ENCODE measurements at regions not wholly inside any gene's neighbourhood (a gene's known extent, or its start where the extent isn't known, plus 50 kb on each side); places are given as distances from the start of the nearest gene placed in this dataset.

- no peaks in the 10 kb centered on the region for H3K9me3 Mint-ChIP-seq (ENCODE audit: unreplicated experiment)
- TF ChIP-seq CTCF (IDR thresholded peaks at IDR 0.05), result no peak
- no peaks in the 10 kb centered on the region for H3K36me3 Mint-ChIP-seq (ENCODE audit: unreplicated experiment)
- DNase-seq (ENCODE audit: extremely low spot score, unreplicated experiment), result no peak
- no peaks in the 10 kb centered on the region for H3K27me3 Mint-ChIP-seq (ENCODE audit: unreplicated experiment)
- H3K27ac Mint-ChIP-seq (ENCODE audit: unreplicated experiment), result no peak overlapping the region
- no peak overlapping the region for H3K4me3 Mint-ChIP-seq (ENCODE audit: unreplicated experiment)
- H3K4me1 Mint-ChIP-seq (ENCODE audit: unreplicated experiment), result no peaks in the 10 kb centered on the region
These were observed 640.5 kb downstream of the PLCL1 start for GRCh38 chr2:198444800-198445287.

- TF ChIP-seq CTCF (IDR thresholded peaks at IDR 0.05), result no peak
- Mint-ChIP-seq H3K36me3 (ENCODE audit: unreplicated experiment) (no peaks in the 10 kb centered on the region), H3K27me3 (ENCODE audit: unreplicated experiment) (no peaks in the 10 kb centered on the region), H3K9me3 (ENCODE audit: unreplicated experiment) (no peaks in the 10 kb centered on the region), H3K27ac (ENCODE audit: unreplicated experiment) (no peak overlapping the region), H3K4me3 (ENCODE audit: unreplicated experiment) (no peak overlapping the region), H3K4me1 (ENCODE audit: unreplicated experiment) (no peaks in the 10 kb centered on the region)
- no peak for DNase-seq (ENCODE audit: extremely low spot score, unreplicated experiment)
These were observed 637.5 kb downstream of the PLCL1 start for GRCh38 chr2:198441901-198442300.

- H3K9me3 Mint-ChIP-seq (ENCODE audit: unreplicated experiment), result no peaks in the 10 kb centered on the region
- no peak for DNase-seq (ENCODE audit: extremely low spot score, unreplicated experiment)
- H3K4me3 Mint-ChIP-seq (ENCODE audit: unreplicated experiment), result no peak overlapping the region
- no peak overlapping the region for H3K27ac Mint-ChIP-seq (ENCODE audit: unreplicated experiment)
- no peaks in the 10 kb centered on the region for H3K27me3 Mint-ChIP-seq (ENCODE audit: unreplicated experiment)
- H3K4me1 Mint-ChIP-seq (ENCODE audit: unreplicated experiment), result no peaks in the 10 kb centered on the region
- no peaks in the 10 kb centered on the region for H3K36me3 Mint-ChIP-seq (ENCODE audit: unreplicated experiment)
- TF ChIP-seq CTCF (IDR thresholded peaks at IDR 0.05), result no peak
These were observed 636.9 kb downstream of the PLCL1 start for GRCh38 chr2:198441246-198441645.

- Mint-ChIP-seq H3K4me1 (ENCODE audit: unreplicated experiment) (no peaks in the 10 kb centered on the region), H3K36me3 (ENCODE audit: unreplicated experiment) (no peaks in the 10 kb centered on the region), H3K27me3 (ENCODE audit: unreplicated experiment) (no peaks in the 10 kb centered on the region), H3K27ac (ENCODE audit: unreplicated experiment) (no peak overlapping the region), H3K4me3 (ENCODE audit: unreplicated experiment) (no peak overlapping the region), H3K9me3 (ENCODE audit: unreplicated experiment) (no peaks in the 10 kb centered on the region)
- DNase-seq (ENCODE audit: extremely low spot score, unreplicated experiment), result no peak
- no peak for TF ChIP-seq CTCF (IDR thresholded peaks at IDR 0.05)
These were observed 636.4 kb downstream of the PLCL1 start for GRCh38 chr2:198440833-198441232.

GRCh38 chr2:198438331-198438730, 633.9 kb downstream of the PLCL1 start:
- H3K4me3 Mint-ChIP-seq (ENCODE audit: unreplicated experiment), result no peak overlapping the region
- H3K36me3 Mint-ChIP-seq (ENCODE audit: unreplicated experiment), result no peaks in the 10 kb centered on the region
- H3K27ac Mint-ChIP-seq (ENCODE audit: unreplicated experiment), result no peak overlapping the region
- peaks cover 1% of the 10 kb centered on the region for H3K27me3 Mint-ChIP-seq (ENCODE audit: unreplicated experiment)
- no peaks in the 10 kb centered on the region for H3K9me3 Mint-ChIP-seq (ENCODE audit: unreplicated experiment)
- DNase-seq (ENCODE audit: extremely low spot score, unreplicated experiment), result no peak
- no peak for TF ChIP-seq CTCF (IDR thresholded peaks at IDR 0.05)
- H3K4me1 Mint-ChIP-seq (ENCODE audit: unreplicated experiment), result no peaks in the 10 kb centered on the region

All from osteocyte (in vitro differentiated cells).